ENCODE measurements at regions not wholly inside any gene's neighbourhood (a gene's known extent, or its start where the extent isn't known, plus 50 kb on each side); places are given as distances from the start of the nearest gene placed in this dataset.
"Not testable (repeated sequence)": the region's sequence is repeated elsewhere in the genome, so short reads cannot be mapped to it uniquely, and the experiment has no call there.

DNA sequence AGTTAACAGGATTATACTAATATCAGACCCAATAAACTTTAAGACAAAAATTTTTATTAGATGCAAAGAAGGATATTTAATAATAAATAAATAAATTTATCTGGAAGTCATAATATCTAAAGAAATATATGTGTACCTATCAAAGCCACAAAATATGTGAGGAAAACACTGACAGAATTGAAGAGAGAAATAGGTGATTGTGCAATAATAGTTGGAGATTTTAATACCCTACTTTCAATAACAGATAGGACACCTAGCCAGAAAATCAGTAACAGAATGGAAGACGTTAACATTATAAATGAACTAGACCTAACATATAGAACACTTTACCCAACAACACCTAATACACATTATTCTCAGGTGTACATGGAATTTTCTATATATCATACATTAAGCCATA lies 541.4 kb upstream of the SMC2 start:
- Histone ChIP-seq H3K27me3 (no peaks in the 10 kb centered on the region), H3K27ac (no peak overlapping the region), H3K4me1 (no peaks in the 10 kb centered on the region), H3K36me3 (no peaks in the 10 kb centered on the region), H3K9me3 (no peaks in the 10 kb centered on the region), H3K4me3 (no peak overlapping the region)
- 56% methylated on average over 1 of the region's 1 CpG for WGBS (ENCODE audit: insufficient coverage, low coverage, low lambda C conversion rate, missing lambda C conversion rate)
- intact Hi-C loops (cut with DNase I), result no loop called here
- TF ChIP-seq POLR2A (IDR thresholded peaks at IDR 0.05) (no peak), CTCF (IDR thresholded peaks at IDR 0.05) (no peak)
- no peak for ATAC-seq
- DNase-seq, result no peak

DNA sequence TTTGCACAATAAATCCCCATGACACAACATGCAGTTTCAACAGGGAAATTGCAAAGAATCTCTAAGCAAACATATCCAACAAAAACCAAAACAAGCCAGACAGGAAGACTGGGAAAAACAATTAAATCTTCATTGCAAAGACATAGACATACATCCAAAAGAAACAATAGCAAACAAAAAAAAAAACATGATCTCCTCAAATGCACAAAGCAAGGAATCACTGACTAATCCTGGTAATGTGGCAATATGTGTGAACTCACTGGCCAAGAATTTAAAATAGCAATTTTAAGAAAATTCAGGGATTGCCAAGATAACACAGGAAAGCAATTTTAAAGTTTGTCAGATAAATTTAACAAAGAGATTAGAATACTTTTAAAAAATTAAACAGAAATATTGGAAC lies 520.1 kb upstream of the SMC2 start:
- no peak for TF ChIP-seq POLR2A (IDR thresholded peaks at IDR 0.05)
- no peak for TF ChIP-seq CTCF (IDR thresholded peaks at IDR 0.05)
- Histone ChIP-seq H3K27me3 (no peaks in the 10 kb centered on the region), H3K4me3 (no peak overlapping the region), H3K4me1 (no peaks in the 10 kb centered on the region), H3K9me3 (no peaks in the 10 kb centered on the region), H3K27ac (no peak overlapping the region), H3K36me3 (no peaks in the 10 kb centered on the region)
- no peak for ATAC-seq
- intact Hi-C loops (cut with DNase I), result no loop called here
- no peak for DNase-seq

- no peak for DNase-seq
- Histone ChIP-seq H3K36me3 (no peaks in the 10 kb centered on the region), H3K4me3 (no peak overlapping the region)
These were observed 507.4 kb upstream of the SMC2 start for GRCh38 chr9:103586721-103587120.

DNA sequence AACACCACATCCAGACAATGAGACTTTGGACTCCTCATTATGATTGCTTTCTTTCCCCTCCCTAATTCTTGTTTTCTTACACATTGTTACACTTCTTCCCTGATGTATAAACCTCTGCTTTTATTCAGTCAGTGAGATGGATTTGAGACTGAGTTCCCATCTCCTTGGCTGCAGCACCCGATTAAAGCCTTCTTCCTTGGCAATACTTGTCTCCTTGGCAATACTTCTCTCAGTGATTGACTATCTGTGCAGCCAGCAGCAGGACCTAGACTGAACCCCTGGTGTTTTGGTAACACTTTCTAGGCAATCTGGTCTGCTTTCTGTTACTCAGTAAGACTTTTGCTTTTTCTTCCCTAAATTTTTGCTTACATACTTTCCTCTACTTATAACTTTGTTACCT lies 492.8 kb upstream of the SMC2 start:
- H3K4me3 ChIP-seq, result no peak overlapping the region
- H3K27me3 ChIP-seq, result no peaks in the 10 kb centered on the region
- no peaks in the 10 kb centered on the region for H3K4me1 ChIP-seq
- ATAC-seq (no peak), DNase-seq (no peak)
- no peaks in the 10 kb centered on the region for H3K36me3 ChIP-seq
- no peak overlapping the region for H3K27ac ChIP-seq
- WGBS (ENCODE audit: insufficient coverage, low coverage, low lambda C conversion rate, missing lambda C conversion rate), result 67% methylated on average over 1 of the region's 1 CpG
- TF ChIP-seq POLR2A (IDR thresholded peaks at IDR 0.05) (no peak), CTCF (IDR thresholded peaks at IDR 0.05) (no peak)
- intact Hi-C loops (cut with DNase I), result no loop called here
- no peaks in the 10 kb centered on the region for H3K9me3 ChIP-seq

More at GRCh38 chr9:103586721-103587120, 507.4 kb upstream of the SMC2 start:
- H3K27ac ChIP-seq, result no peak overlapping the region
- intact Hi-C loops (cut with DNase I), result no loop called here
- H3K9me3 ChIP-seq, result no peaks in the 10 kb centered on the region
- no peaks in the 10 kb centered on the region for H3K27me3 ChIP-seq
- H3K4me1 ChIP-seq, result no peaks in the 10 kb centered on the region
- WGBS (ENCODE audit: insufficient coverage, low coverage, low lambda C conversion rate, missing lambda C conversion rate), result 17% methylated on average over 2 of the region's 6 CpGs
- no peak for TF ChIP-seq POLR2A (IDR thresholded peaks at IDR 0.05)
- no peak for TF ChIP-seq CTCF (IDR thresholded peaks at IDR 0.05)
- no peak for ATAC-seq

DNA sequence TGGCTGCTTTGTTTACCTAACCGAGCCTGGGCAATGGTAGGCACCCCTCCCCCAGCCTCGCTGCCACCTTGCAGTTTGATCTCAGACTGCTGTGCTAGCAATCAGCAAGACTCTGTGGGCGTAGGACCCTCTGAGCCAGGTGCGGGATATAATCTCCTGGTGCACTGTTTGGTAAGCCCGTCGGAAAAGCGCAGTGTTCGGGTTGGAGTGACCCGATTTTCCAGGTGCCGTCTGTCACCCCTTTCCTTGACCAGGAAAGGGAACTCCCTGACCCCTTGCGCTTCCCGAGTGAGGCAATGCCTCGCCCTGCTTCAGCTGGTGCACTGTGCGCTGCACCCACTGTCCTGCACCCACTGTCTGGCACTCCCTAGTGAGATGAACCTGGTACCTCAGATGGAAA lies 482.2 kb upstream of the SMC2 start:
- H3K27ac ChIP-seq; DNase-seq; H3K4me1 ChIP-seq; ATAC-seq; H3K4me3 ChIP-seq; H3K9me3 ChIP-seq; intact Hi-C loops (cut with DNase I); H3K27me3 ChIP-seq; H3K36me3 ChIP-seq: not testable (repeated sequence)
- 81% methylated on average over 8 of the region's 14 CpGs for WGBS (ENCODE audit: insufficient coverage, low coverage, low lambda C conversion rate, missing lambda C conversion rate)

Data from right lobe of liver (tissue), 6 donors.